ENCODE measurements at regions not wholly inside any gene's neighbourhood (a gene's known extent, or its start where the extent isn't known, plus 50 kb on each side); places are given as distances from the start of the nearest gene placed in this dataset.

DNA sequence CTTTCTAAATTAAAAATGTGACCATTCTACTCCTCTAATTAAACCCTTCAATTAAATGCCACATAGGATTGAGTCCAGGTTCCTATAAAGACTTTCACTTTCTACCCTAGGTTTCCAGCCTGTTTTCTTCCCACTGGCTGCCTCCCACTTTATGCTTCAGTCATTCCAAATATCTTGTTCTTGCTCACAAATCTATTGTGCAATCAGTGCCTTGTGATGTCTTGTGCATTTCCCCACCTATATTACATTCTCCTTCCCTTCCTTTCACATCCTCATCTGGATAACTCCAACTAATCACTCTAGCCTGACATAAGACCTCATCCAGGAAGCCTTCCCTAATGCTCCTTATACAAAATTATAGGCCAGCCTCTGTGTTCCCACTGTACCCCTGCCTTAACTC, 281.7 kb upstream of the LRATD1 start:
- H3K4me3 ChIP-seq (ENCODE audit: low read depth, low read length), result no peak overlapping the region
- no peak for TF ChIP-seq CTCF (IDR thresholded peaks at IDR 0.05; ENCODE audit: low read depth, low read length)

GRCh38 chr2:14352067-14352466, 280.4 kb upstream of the LRATD1 start:
- no peak for TF ChIP-seq CTCF (IDR thresholded peaks at IDR 0.05; ENCODE audit: low read depth, low read length)
- no peak overlapping the region for H3K4me3 ChIP-seq (ENCODE audit: low read depth, low read length)

DNA sequence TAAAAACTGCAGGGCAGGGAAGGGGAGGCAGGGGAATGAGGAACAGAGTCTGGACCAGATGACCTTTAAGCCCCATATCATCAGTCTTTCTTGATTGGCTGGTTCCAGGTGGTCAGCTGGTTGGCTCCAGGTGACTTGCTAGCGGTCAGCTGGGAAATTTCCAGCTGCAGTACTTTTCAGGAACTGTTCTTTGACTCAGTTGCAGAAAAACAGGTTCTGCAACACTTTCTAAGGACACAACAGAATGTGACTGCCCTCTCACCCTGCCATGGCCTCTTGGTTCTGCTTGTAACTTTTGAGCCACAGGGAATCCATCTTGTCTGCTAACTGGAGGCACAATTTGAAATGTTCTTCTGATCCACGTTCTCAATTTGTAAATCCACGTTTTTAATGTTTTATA, 278.3 kb upstream of the LRATD1 start:
- H3K4me3 ChIP-seq (ENCODE audit: low read depth, low read length), result no peak overlapping the region
- TF ChIP-seq CTCF (IDR thresholded peaks at IDR 0.05; ENCODE audit: low read depth, low read length), result no peak

- H3K4me3 ChIP-seq (ENCODE audit: low read depth, low read length), result no peak overlapping the region
- no peak for TF ChIP-seq CTCF (IDR thresholded peaks at IDR 0.05; ENCODE audit: low read depth, low read length)
Observed at GRCh38 chr2:14355102-14355501, 277.4 kb upstream of the LRATD1 start.

DNA sequence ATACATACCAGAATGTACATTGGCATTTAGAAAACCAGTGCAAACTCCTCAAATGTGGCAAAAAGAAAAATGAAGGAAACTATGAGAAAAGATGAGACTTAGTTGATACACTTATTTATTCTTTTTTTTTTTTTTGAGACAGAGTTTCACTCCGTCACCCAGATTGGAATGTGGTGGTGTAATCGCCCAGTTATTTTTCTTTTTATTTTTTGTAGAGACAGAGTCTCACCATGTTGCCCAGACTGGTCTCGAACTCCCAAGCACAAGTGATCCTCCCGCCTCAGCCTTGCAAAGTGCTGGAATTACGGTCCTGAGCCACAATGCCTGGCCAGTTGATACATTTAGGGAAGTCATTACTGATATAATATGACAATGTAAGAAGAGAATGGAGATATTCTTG, 274.2 kb upstream of the LRATD1 start:
- H3K4me3 ChIP-seq (ENCODE audit: low read depth, low read length), result no peak overlapping the region
- TF ChIP-seq CTCF (IDR thresholded peaks at IDR 0.05; ENCODE audit: low read depth, low read length), result no peak

DNA sequence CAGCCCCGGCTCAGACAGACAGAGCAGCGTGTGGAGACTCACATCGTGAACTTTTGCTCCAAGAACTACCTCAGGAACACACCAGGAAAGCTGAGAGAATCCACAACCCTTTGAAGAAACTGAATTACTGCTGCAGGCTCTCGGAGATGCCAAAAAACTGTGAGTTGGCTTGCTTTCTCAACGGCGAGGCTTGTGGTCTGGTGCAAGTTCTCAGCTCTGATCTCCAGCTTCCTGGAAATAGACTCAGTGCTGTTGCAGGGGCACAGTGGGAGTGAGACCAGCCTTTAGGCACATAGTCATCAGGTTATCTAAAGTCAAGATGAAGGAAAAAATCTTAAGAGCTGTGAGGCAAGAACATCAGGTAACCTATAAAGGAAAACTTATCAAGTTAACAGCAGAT, 273.7 kb upstream of the LRATD1 start:
- no peak for TF ChIP-seq CTCF (IDR thresholded peaks at IDR 0.05; ENCODE audit: low read depth, low read length)
- no peak overlapping the region for H3K4me3 ChIP-seq (ENCODE audit: low read depth, low read length)

DNA sequence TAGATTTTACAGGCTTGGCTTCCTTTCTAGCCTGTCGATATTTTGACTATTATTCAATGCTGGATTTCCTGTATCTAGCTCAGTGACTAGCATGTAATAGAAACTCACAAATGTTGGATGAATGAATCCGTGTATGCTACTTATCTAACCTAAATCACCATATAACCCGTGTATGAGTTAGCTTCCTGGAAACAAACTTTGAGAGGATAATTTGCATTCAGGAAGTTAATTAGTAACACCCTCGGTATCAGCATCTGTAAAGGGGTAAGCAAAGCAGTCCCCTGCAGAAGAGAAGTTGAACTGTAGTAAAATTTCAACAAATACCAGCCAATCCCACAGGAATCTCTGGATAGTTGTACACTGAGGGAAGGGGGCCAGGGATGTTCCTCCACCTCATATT, 269.4 kb upstream of the LRATD1 start:
- TF ChIP-seq CTCF (IDR thresholded peaks at IDR 0.05; ENCODE audit: low read depth, low read length), result no peak
- no peak overlapping the region for H3K4me3 ChIP-seq (ENCODE audit: low read depth, low read length)
